Adrenal gland (tissue), 9 donors: ENCODE measurements at regions not wholly inside any gene's neighbourhood (a gene's known extent, or its start where the extent isn't known, plus 50 kb on each side); places are given as distances from the start of the nearest gene placed in this dataset.

Source experiments
- DNase-seq, 7 donors: peaks; one replicate each; pipeline ENCODE4 v3.0.0-alpha.2; 2019 to 2020
- H3K27ac ChIP-seq, 5 donors: fragments of 200-600 bp; sonication (generic) in 4 of 5; 1 replicate in 3 of 5; 2 replicates in 2 of 5; pipeline versions ENCODE4 v1.5.1 to v1.8.0; 2016 to 2020; ENCODE audit warnings: mild to moderate bottlenecking in 1 of 5
- H3K27me3 ChIP-seq: fragments of 200-600 bp; 2 replicates; pipeline ENCODE4 v1.8.0; 2021
- H3K36me3 ChIP-seq, 2 donors: fragments of 200-600 bp; replicated peaks in 1 of 2; 1 replicate in 1 of 2; 2 replicates in 1 of 2; pipeline versions ENCODE4 v1.5.1 to v1.8.0; 2018 to 2022
- H3K4me1 ChIP-seq, 2 donors: fragments of 200-600 bp; replicated peaks in 1 of 2; 1 replicate in 1 of 2; 2 replicates in 1 of 2; pipeline versions ENCODE4 v1.5.1 to v1.8.0; 2018 to 2021
- H3K4me3 ChIP-seq, 4 donors: fragments of 200-600 bp; sonication (generic) in 3 of 4; one replicate each; pipeline ENCODE4 v1.5.1; 2016 to 2018
- H3K9me3 ChIP-seq, 3 donors: fragments of 200-600 bp; sonication (generic) in 1 of 3; replicated peaks in 1 of 3; 1 replicate in 2 of 3; 2 replicates in 1 of 3; pipeline versions ENCODE4 v1.5.1 to v1.8.0; 2016 to 2021
- POLR2A ChIP-seq, 2 donors: fragments of 450-650 bp; IDR thresholded peaks; one replicate each; pipeline ENCODE4 v1.6.1; 2017; ENCODE audit warnings: antibody characterized with exemption in 2 of 2, mild to moderate bottlenecking in 2 of 2, moderate library complexity in 1 of 2
- WGBS, 4 donors: extraction: QIAGEN DNeasy Blood & Tissue Kit in 2 of 4; methylation state at CpG; one replicate each; pipeline versions ENCODE4 v1.1.5 to v1.1.7; 2013 to 2017; 5-methylcytosine and 5-hydroxymethylcytosine counted together
- intact Hi-C, 2 donors: fragments of 100-400 bp; cut with DNase I; formaldehyde crosslinking; loops; one replicate each; pipeline versions ENCODE4 v1.14.1 to v1.15.0; 2022 to 2023
- TF ChIP-seq, protein P1 (sequence below), 6 experiments: fragments of 450-650 bp in 4 of 6; fragments of 200-600 bp in 2 of 6; sonication (generic) in 1 of 6; IDR thresholded peaks; 1 replicate in 5 of 6; 2 replicates in 1 of 6; pipeline versions ENCODE4 v1.5.1 to v1.8.0; 2016 to 2021; ENCODE audit warnings: antibody characterized with exemption in 6 of 6, mild to moderate bottlenecking in 2 of 6, moderate library complexity in 1 of 6
- donor health status: healthy with polysubstance abuse.
- donor health status: Bipolar disorder and iron deficiency.
- donor health status: DM: yes; HTN: yes; CAD: no.
- donor health status: DM: no; HTN: no; CAD: no.
- donor health status: DM: no; HTN: no; CAD: no.

DNA sequence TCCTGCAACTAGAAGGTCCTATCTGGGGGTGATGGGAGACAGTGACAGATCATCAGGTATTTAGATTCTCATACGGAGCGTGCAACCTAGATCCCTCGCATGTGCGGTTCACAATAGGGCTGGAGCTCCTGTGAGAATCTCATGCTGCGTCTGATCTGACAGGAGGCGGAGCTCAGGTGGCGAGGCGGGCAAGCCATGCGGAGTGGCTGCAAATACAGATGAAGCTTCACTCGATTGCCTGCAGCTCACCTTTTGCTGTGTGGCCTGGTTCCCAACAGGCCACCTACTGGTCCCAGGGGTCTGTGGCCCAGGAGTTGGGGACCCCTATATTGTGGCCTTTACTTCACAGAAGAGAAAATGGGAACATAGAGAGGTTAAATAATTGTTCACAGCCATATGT, 200.4 kb downstream of the IRF8 start:
- Histone ChIP-seq H3K4me3 (no peak overlapping the region), H3K27ac (no peak overlapping the region), H3K27me3 (peaks cover 15% of the 10 kb centered on the region), H3K36me3 (no peaks in the 10 kb centered on the region), H3K4me1 (no peaks in the 10 kb centered on the region), H3K9me3 (no peaks in the 10 kb centered on the region)
- WGBS, 4 donors, result 66 to 84% (median 79%) methylated on average over 5 to 10 of the region's 10 CpGs
- DNase-seq, result no peak
- intact Hi-C loops, result no loop called here
- no peak for TF ChIP-seq POLR2A (IDR thresholded peaks at IDR 0.05)
- TF ChIP-seq, protein P1, sequence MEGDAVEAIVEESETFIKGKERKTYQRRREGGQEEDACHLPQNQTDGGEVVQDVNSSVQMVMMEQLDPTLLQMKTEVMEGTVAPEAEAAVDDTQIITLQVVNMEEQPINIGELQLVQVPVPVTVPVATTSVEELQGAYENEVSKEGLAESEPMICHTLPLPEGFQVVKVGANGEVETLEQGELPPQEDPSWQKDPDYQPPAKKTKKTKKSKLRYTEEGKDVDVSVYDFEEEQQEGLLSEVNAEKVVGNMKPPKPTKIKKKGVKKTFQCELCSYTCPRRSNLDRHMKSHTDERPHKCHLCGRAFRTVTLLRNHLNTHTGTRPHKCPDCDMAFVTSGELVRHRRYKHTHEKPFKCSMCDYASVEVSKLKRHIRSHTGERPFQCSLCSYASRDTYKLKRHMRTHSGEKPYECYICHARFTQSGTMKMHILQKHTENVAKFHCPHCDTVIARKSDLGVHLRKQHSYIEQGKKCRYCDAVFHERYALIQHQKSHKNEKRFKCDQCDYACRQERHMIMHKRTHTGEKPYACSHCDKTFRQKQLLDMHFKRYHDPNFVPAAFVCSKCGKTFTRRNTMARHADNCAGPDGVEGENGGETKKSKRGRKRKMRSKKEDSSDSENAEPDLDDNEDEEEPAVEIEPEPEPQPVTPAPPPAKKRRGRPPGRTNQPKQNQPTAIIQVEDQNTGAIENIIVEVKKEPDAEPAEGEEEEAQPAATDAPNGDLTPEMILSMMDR (IDR thresholded peaks at IDR 0.05), result no peak

DNA sequence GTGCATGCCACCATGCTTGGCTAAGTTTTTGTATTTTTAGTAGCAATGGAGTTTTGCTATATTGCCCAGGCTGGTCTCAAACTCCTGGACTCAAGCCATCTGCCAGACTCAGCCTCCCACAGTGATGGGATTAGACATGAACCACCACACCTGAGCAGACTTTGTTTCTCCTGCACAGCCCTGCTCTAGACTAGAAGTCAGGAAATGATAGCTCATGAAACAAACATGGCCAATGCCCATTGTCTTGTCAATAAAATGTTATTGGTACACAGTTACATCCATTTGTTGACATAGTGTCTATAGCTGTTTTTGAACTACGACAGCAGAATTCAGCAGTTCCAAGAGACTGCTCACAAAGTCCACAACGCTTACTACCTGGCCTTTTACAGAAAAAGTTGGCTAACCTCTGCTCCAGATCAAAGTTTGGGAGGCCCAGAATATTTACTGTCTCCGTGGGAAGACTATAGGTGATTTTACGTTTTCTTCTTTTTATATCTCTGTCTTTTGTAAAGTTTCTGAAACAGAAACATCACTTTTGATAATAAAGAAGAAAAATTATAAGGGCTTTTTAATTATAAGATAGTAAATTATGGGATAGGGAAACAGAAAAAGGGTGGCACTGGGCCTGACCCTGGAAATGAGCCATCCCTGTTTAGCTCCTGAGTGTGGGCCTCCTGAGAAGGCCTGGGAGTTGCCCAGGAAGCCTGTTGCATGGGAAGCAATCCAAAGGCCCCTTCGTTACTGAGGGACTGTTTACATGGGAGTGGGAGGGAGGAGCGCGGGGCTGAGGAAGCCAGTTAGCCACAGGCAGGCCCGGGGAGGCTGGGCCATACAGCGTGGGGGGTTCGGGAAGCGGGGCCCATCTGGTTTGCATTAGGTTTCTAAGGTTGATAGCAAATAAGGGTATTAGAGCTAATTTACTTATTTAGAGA, 201.5 kb downstream of the IRF8 start:
- DNase-seq, result peak in 1 of 7 donors; percentile 7
- no peaks in the 10 kb centered on the region for H3K9me3 ChIP-seq
- TF ChIP-seq POLR2A (IDR thresholded peaks at IDR 0.05), result no peak
- TF ChIP-seq, protein P1 (IDR thresholded peaks at IDR 0.05), result no peak
- intact Hi-C loops, result no loop called here
- H3K27me3 ChIP-seq, result peaks cover 15% of the 10 kb centered on the region
- 55 to 61% (median 59%) methylated on average over 11 of the region's 11 CpGs for WGBS, 4 donors
- no peak overlapping the region for H3K27ac ChIP-seq
- H3K36me3 ChIP-seq, result no peaks in the 10 kb centered on the region
- no peak overlapping the region for H3K4me3 ChIP-seq
- no peaks in the 10 kb centered on the region for H3K4me1 ChIP-seq

DNA sequence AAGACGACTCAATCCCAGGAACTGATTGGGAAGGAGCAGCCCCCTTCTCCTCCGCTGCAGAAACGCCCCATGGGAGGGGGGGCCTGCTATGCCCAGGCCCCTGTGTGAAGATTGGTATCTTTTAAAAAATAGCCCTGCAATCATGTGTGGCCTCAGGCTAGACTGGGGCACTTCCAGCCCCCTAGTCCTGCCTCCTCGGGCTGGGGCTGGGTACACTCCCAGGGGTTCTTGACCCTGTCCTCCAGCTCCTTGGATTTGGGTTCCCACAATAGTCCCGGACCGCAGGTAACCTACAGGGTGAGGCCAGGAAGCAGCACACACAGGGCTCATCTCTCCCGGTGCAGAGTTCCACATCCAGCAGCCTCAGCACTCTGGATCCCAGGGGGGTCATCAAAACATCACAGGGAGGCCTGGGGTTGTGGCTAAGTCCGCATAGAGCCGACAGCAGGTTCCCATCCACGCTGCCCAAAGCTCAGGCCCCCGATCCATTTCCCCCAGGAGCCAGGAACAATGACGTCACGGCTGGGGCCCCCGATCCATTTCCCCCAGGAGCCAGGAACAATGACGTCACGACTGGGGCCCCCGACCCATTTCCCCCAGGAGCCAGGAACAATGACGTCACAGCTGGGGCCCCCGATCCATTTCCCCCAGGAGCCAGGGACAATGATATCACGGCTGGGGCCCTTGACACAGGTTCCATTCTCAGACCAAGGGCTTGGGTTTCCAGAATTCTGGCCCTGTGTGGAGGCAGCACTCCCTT, 202.4 kb downstream of the IRF8 start:
- intact Hi-C loops, result no loop called here
- Histone ChIP-seq H3K9me3 (no peaks in the 10 kb centered on the region), H3K36me3 (no peaks in the 10 kb centered on the region), H3K27ac (no peak overlapping the region), H3K4me3 (no peak overlapping the region), H3K4me1 (no peaks in the 10 kb centered on the region), H3K27me3 (peaks cover 15% of the 10 kb centered on the region)
- peak in 1 of 7 donors; percentile 8 for DNase-seq
- TF ChIP-seq, protein P1 (IDR thresholded peaks at IDR 0.05), result no peak
- TF ChIP-seq POLR2A (IDR thresholded peaks at IDR 0.05), result no peak
- 43 to 58% (median 47%) methylated on average over 8 to 20 of the region's 20 CpGs for WGBS, 4 donors

DNA sequence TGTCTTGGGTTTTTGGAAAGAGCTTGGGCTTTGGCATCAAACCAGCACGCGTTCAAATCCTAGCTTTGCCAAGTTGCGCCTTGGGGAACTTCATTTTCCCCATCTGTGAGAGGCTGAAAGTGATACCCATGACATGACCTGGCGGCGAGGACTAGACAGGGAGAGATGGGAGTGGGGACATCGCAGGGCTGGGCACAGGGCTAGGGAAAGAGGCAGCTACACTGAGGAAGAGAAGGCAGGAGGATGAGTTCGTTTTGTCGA, 202.9 kb downstream of the IRF8 start:
- peaks cover 15% of the 10 kb centered on the region for H3K27me3 ChIP-seq
- intact Hi-C loops, result no loop called here
- H3K27ac ChIP-seq, result no peak overlapping the region
- H3K4me3 ChIP-seq, result no peak overlapping the region
- DNase-seq, result no peak
- no peaks in the 10 kb centered on the region for H3K36me3 ChIP-seq
- no peak for TF ChIP-seq POLR2A (IDR thresholded peaks at IDR 0.05)
- TF ChIP-seq, protein P1 (IDR thresholded peaks at IDR 0.05), result no peak
- H3K4me1 ChIP-seq, result no peaks in the 10 kb centered on the region
- 66 to 75% (median 74%) methylated on average over 8 of the region's 8 CpGs for WGBS, 4 donors
- H3K9me3 ChIP-seq, result no peaks in the 10 kb centered on the region
